K562 (cell line): ENCODE measurements at regions not wholly inside any gene's neighbourhood (a gene's known extent, or its start where the extent isn't known, plus 50 kb on each side); places are given as distances from the start of the nearest gene placed in this dataset.

Experiments
- ATAC-seq: fragments of 200-7000 bp; cut with Tn5 transposase; 3 replicates; pipeline ENCODE4 v1.9.1; 2020; ENCODE audit warnings: moderate library complexity
- BruUV-seq: library from RNA; stranded (reverse); fragments of 400-500 nt; replicated peaks from 2 replicates; lab custom pipeline; 2021; lab: Mats Ljungman, UMichigan
- CTCF ChIA-PET: fragments of 300-600 bp; formaldehyde crosslinking; extraction: SDS; loops from one replicate; lab custom pipeline; 2021; ENCODE audit warnings: low intra/inter-chr PET ratio; lab: Yijun Ruan, JAX
- POLR2A ChIA-PET: fragments of 300-600, 350-650 bp; sonication (Branson Sonifier 250); formaldehyde crosslinking; extraction: SDS; loops from one replicate; lab custom pipeline; 2021; ENCODE audit warnings: antibody characterized with exemption, inconsistent platforms; lab: Yijun Ruan, JAX
- DNase-seq, 4 experiments: peaks; one replicate each; pipeline versions ENCODE4 v3.0.0 to v3.0.0-alpha.2; 2011 to 2018; ENCODE audit warnings: low spot score in 3 of 4, mixed read lengths in 3 of 4; ENCODE audit errors: extremely low read depth in 1 of 4
- FAIRE-seq: peaks from 2 replicates; lab custom pipeline; 2011; peaks lifted over from hg19 to GRCh38; lab: Jason Lieb, UNC
- H2AFZ ChIP-seq: 2 replicates; pipeline ENCODE4 v1.6.0; 2011; ENCODE audit warnings: low read depth, low read length, control low read depth, inconsistent platforms
- H3K27ac ChIP-seq: fragments of 200-600 bp; 3 replicates; pipeline ENCODE4 v1.8.0; 2011; ENCODE audit warnings: low read depth, mild to moderate bottlenecking, control low read depth, inconsistent platforms, low read length, moderate library complexity, mixed read lengths; ENCODE audit errors: extremely low read depth
- H3K27me3 ChIP-seq, 2 experiments: fragments of 300-600 bp in 1 of 2; 2 replicates in 1 of 2; 3 replicates in 1 of 2; pipeline versions ENCODE4 v1.6.0 to v1.8.0; 2011; ENCODE audit warnings: inconsistent platforms in 2 of 2, low read length in 2 of 2, mild to moderate bottlenecking in 1 of 2, mixed read lengths in 1 of 2, moderate library complexity in 1 of 2; ENCODE audit not compliant: control insufficient read depth in 2 of 2, insufficient read depth in 2 of 2
- H3K36me3 ChIP-seq: fragments of 300-600 bp; 3 replicates; pipeline ENCODE4 v1.8.0; 2011; ENCODE audit warnings: mild to moderate bottlenecking, low read length, inconsistent platforms; ENCODE audit not compliant: control insufficient read depth, insufficient read depth
- H3K4me1 ChIP-seq, 2 experiments: fragments of 200-600 bp in 1 of 2; replicated peaks in 1 of 2; 2 replicates in 1 of 2; 3 replicates in 1 of 2; pipeline versions ENCODE4 v1.5.1 to v1.8.0; 2011; ENCODE audit warnings: inconsistent platforms in 2 of 2, low read length in 2 of 2, mild to moderate bottlenecking in 1 of 2, mixed read lengths in 1 of 2, moderate library complexity in 1 of 2; ENCODE audit not compliant: control insufficient read depth in 2 of 2, insufficient read depth in 2 of 2
- H3K4me2 ChIP-seq: 2 replicates; pipeline ENCODE4 v1.6.1; 2011; ENCODE audit warnings: low read length, control low read depth, inconsistent platforms, mixed read lengths; ENCODE audit not compliant: insufficient read depth
- H3K4me3 ChIP-seq: fragments of 200-600 bp; sonication (generic), shearing (Covaris generic); 2 replicates; pipeline ENCODE4 v1.5.1; 2016; ENCODE audit warnings: control low read depth, inconsistent platforms
- H3K79me2 ChIP-seq: fragments of 200-600 bp; 3 replicates; pipeline ENCODE4 v1.8.0; 2011; ENCODE audit warnings: low read length, inconsistent platforms; ENCODE audit not compliant: control insufficient read depth, insufficient read depth
- H3K9ac ChIP-seq, 2 experiments: 2 replicates each; pipeline versions ENCODE4 v1.6.0 to v1.6.1; 2011; ENCODE audit warnings: low read depth in 2 of 2, low read length in 2 of 2, control low read depth in 1 of 2, inconsistent platforms in 1 of 2, mild to moderate bottlenecking in 1 of 2, mixed read lengths in 1 of 2; ENCODE audit not compliant: insufficient read depth in 1 of 2
- H3K9me1 ChIP-seq: one replicate; pipeline ENCODE4 v1.6.0; 2011; ENCODE audit warnings: inconsistent platforms, mild to moderate bottlenecking, low read length, moderate library complexity; ENCODE audit not compliant: control insufficient read depth, insufficient read depth
- H3K9me3 ChIP-seq: replicated peaks from 2 replicates; pipeline ENCODE4 v1.5.1; 2011; ENCODE audit warnings: low read depth, low read length, inconsistent platforms; ENCODE audit not compliant: control insufficient read depth, insufficient read depth
- H4K20me1 ChIP-seq: replicated peaks from 2 replicates; pipeline ENCODE4 v1.6.1; 2011; ENCODE audit warnings: low read length, inconsistent platforms, mixed read lengths; ENCODE audit not compliant: control insufficient read depth, insufficient read depth
- CBX5 ChIP-seq: IDR thresholded peaks from 2 replicates; pipeline ENCODE4 v1.6.1; 2014; ENCODE audit warnings: low read depth, borderline replicate concordance
- DLX4 ChIP-seq: fragments of 250-450 bp; sonication (Bioruptor Pico); IDR thresholded peaks from 2 replicates; pipeline ENCODE4 v1.6.1; 2021; ENCODE audit warnings: mild to moderate bottlenecking
- E4F1 ChIP-seq: fragments of 250-450 bp; sonication (Bioruptor Pico); IDR thresholded peaks from 2 replicates; pipeline ENCODE4 v1.5.0; 2021; ENCODE audit warnings: mild to moderate bottlenecking, borderline replicate concordance
- MYC ChIP-seq, 2 experiments: fragments of 250-450 bp in 1 of 2; sonication (Bioruptor Pico) in 1 of 2; IDR thresholded peaks; 2 replicates each; pipeline versions ENCODE4 v1.5.1 to v1.6.1; 2012 to 2021; ENCODE audit warnings: low read depth in 2 of 2, borderline replicate concordance in 1 of 2, improper control_type of control experiment in 1 of 2, low read length in 1 of 2, mild to moderate bottlenecking in 1 of 2, moderate library complexity in 1 of 2
- NFE2 ChIP-seq: IDR thresholded peaks from 2 replicates; pipeline ENCODE4 v1.6.1; 2014; ENCODE audit warnings: antibody characterized with exemption, low read depth
- PBX2 ChIP-seq, 2 experiments: IDR thresholded peaks in 1 of 2; conservative IDR thresholded peaks in 1 of 2; 2 replicates each; pipeline ENCODE4 v1.6.1; 2016; ENCODE audit warnings: low read depth in 2 of 2, mild to moderate bottlenecking in 1 of 2, missing compliant biosample characterization in 1 of 2, missing genetic modification characterization in 1 of 2, moderate library complexity in 1 of 2
- POLR3G ChIP-seq: IDR thresholded peaks from 2 replicates; pipeline ENCODE4 v1.6.1; 2011; ENCODE audit not compliant: insufficient read length, insufficient replicate concordance; ENCODE audit errors: extremely low read depth
- SAFB ChIP-seq: fragments of 200-400 bp; formaldehyde crosslinking; IDR thresholded peaks from 2 replicates; pipeline ENCODE4 v1.6.1; 2017; ENCODE audit warnings: low read depth, low read length, borderline replicate concordance
- SMARCA5 ChIP-seq: fragments of 450-650 bp; IDR thresholded peaks from 2 replicates; pipeline ENCODE4 v1.6.1; 2016
- STAT5A ChIP-seq: IDR thresholded peaks from 2 replicates; pipeline ENCODE4 v1.6.1; 2012; ENCODE audit warnings: low read length, inconsistent platforms, borderline replicate concordance
- TCF3 ChIP-seq: sonication (generic); formaldehyde crosslinking; IDR thresholded peaks from 2 replicates; pipeline ENCODE4 v1.4.0; 2020; ENCODE audit warnings: mild to moderate bottlenecking, missing genetic modification reagents
- TFAM ChIP-seq: fragments of 250-450 bp; sonication (Bioruptor Pico); conservative IDR thresholded peaks from 2 replicates; pipeline ENCODE4 v1.5.0; 2021; ENCODE audit warnings: mild to moderate bottlenecking, moderate library complexity
- WHSC1 ChIP-seq: IDR thresholded peaks from one replicate; pipeline ENCODE4 v1.6.1; 2012; ENCODE audit warnings: low read length, control low read depth, inconsistent platforms
- ZKSCAN8 ChIP-seq: fragments of 200-800 bp; sonication (Bioruptor generic); IDR thresholded peaks from 2 replicates; pipeline ENCODE4 v1.6.1; 2016; ENCODE audit warnings: missing genetic modification characterization, missing compliant biosample characterization
- ZNF395 ChIP-seq: fragments of 200-800 bp; sonication (Bioruptor generic); IDR thresholded peaks from 2 replicates; pipeline ENCODE4 v1.6.1; 2017; ENCODE audit warnings: missing genetic modification characterization, missing compliant biosample characterization
- WGBS: fragments of 100-300 bp; shearing (Covaris generic); methylation state at CpG from one replicate; pipeline ENCODE4 v1.1.6; 2016; ENCODE audit warnings: low coverage, mixed read lengths; ENCODE audit not compliant: insufficient coverage; ENCODE audit errors: missing lambda C conversion rate; 5-methylcytosine and 5-hydroxymethylcytosine counted together
- in situ Hi-C: fragments of 300-500 bp; cut with MboI; formaldehyde crosslinking; loops from 4 replicates; pipeline ENCODE4 v1.15.0; 2018; ENCODE audit warnings: inconsistent platforms, mixed read lengths
- intact Hi-C: fragments of 100-400 bp; cut with micrococcal nuclease; formaldehyde crosslinking; loops from 2 replicates; pipeline ENCODE4 v1.14.2; 2022

GRCh38 chr5:30845194-30845593 is 348.3 kb upstream of the CDH6 start (continued):
- no peak for TF ChIP-seq TFAM (CRISPR knock-in tag)
- TF ChIP-seq SMARCA5: no peak
- TF ChIP-seq NFE2: no peak
- TF ChIP-seq, all 486 proteins: peak for 0

GRCh38 chr5:30843541-30843940 is 349.9 kb upstream of the CDH6 start:
- 0% methylated on average over 5 of the region's 5 CpGs for WGBS
- Histone ChIP-seq H3K9ac (no peak overlapping the region), H3K27ac (no peak overlapping the region), H3K4me2 (no peak overlapping the region), H3K4me1 (no peaks in the 10 kb centered on the region), H3K4me3 (no peak overlapping the region), H3K9me1 (no peaks in the 10 kb centered on the region), H3K9me3 (no peaks in the 10 kb centered on the region), H2AFZ (no peak overlapping the region), H3K36me3 (no peaks in the 10 kb centered on the region), H4K20me1 (no peaks in the 10 kb centered on the region), H3K27me3 (no peaks in the 10 kb centered on the region), H3K79me2 (no peaks in the 10 kb centered on the region)
- CTCF ChIA-PET: no interaction called here
- DNase-seq (no peak), ATAC-seq (no peak), FAIRE-seq (no peak)
- intact Hi-C loops (no loop called here), in situ Hi-C loops (no loop called here)
- POLR2A ChIA-PET: no interaction called here
- no TSS peak for BruUV-seq
- TF ChIP-seq SAFB (no peak), DLX4 (CRISPR knock-in tag) (no peak), CBX5 (no peak), WHSC1 (no peak), STAT5A (no peak), ZNF395 (CRISPR knock-in tag) (no peak), PBX2 (CRISPR knock-in tag; IDR thresholded peaks at IDR 0.05; ENCODE audit: low read depth) (no peak), PBX2 (tag; conservative IDR thresholded peaks at IDR 0.05; ENCODE audit: low read depth) (no peak), MYC (IDR thresholded peaks at IDR 0.05; ENCODE audit: low read depth, low read length) (no peak), MYC (CRISPR knock-in tag; IDR thresholded peaks at IDR 0.05; ENCODE audit: borderline replicate concordance, low read depth) (no peak), E4F1 (CRISPR knock-in tag) (no peak), TCF3 (CRISPR knock-in tag) (no peak), ZKSCAN8 (CRISPR knock-in tag) (no peak), POLR3G (no peak)
